NCI-H1436 (cell line): ENCODE measurements at regions not wholly inside any gene's neighbourhood (a gene's known extent, or its start where the extent isn't known, plus 50 kb on each side); places are given as distances from the start of the nearest gene placed in this dataset.
"Not testable (repeated sequence)": the region's sequence is repeated elsewhere in the genome, so short reads cannot be mapped to it uniquely, and the experiment has no call there.

Experiments
- DNase-seq: peaks from one replicate; lab custom pipeline; 2025; lab: John Stamatoyannopoulos, UW

- no peak for DNase-seq
Observed at GRCh38 chr2:78145997-78146722, 624.0 kb upstream of the LRRTM4 start.

GRCh38 chr2:78147466-78147865 is 625.3 kb upstream of the LRRTM4 start:
- DNase-seq: no peak

GRCh38 chr2:78154586-78154985 is 632.4 kb upstream of the LRRTM4 start:
- no peak for DNase-seq

GRCh38 chr2:78162202-78162601 is 640.0 kb upstream of the LRRTM4 start:
- no peak for DNase-seq

GRCh38 chr2:78172157-78172556 is 650.0 kb upstream of the LRRTM4 start:
- DNase-seq: not testable (repeated sequence)

- DNase-seq: no peak
Observed at GRCh38 chr2:78175645-78176044, 653.5 kb upstream of the LRRTM4 start.

- no peak for DNase-seq
Observed at GRCh38 chr2:78201064-78201575, 678.9 kb upstream of the LRRTM4 start.

GRCh38 chr2:78202366-78202765 is 680.2 kb upstream of the LRRTM4 start:
- DNase-seq: no peak

GRCh38 chr2:78202986-78203670 is 681.0 kb upstream of the LRRTM4 start:
- DNase-seq: no peak

GRCh38 chr2:78218066-78218465 is 695.9 kb upstream of the LRRTM4 start:
- DNase-seq: no peak

GRCh38 chr2:78237704-78238103 is 715.5 kb upstream of the LRRTM4 start:
- no peak for DNase-seq

GRCh38 chr2:78245394-78246135 is 723.4 kb upstream of the LRRTM4 start:
- no peak for DNase-seq

- no peak for DNase-seq
Observed at GRCh38 chr2:78251708-78252107, 729.5 kb upstream of the LRRTM4 start.

GRCh38 chr2:78260861-78261260 is 738.7 kb upstream of the LRRTM4 start:
- DNase-seq: no peak

- DNase-seq: no peak
Observed at GRCh38 chr2:78261454-78261853, 739.3 kb upstream of the LRRTM4 start.

GRCh38 chr2:78262089-78262488 is 739.9 kb upstream of the LRRTM4 start:
- not testable (repeated sequence) for DNase-seq

- no peak for DNase-seq
Observed at GRCh38 chr2:78262713-78263375, 740.7 kb upstream of the LRRTM4 start.

GRCh38 chr2:78263571-78263970 is 741.4 kb upstream of the LRRTM4 start:
- DNase-seq: no peak

GRCh38 chr2:78264130-78264529 is 742.0 kb upstream of the LRRTM4 start:
- no peak for DNase-seq

- DNase-seq: no peak
Observed at GRCh38 chr2:78281164-78281563, 744.3 kb upstream of the REG3G start.

GRCh38 chr2:78290581-78291214 is 734.8 kb upstream of the REG3G start:
- no peak for DNase-seq

GRCh38 chr2:78293768-78294167 is 731.7 kb upstream of the REG3G start:
- DNase-seq: no peak
